ENCODE measurements at regions not wholly inside any gene's neighbourhood (a gene's known extent, or its start where the extent isn't known, plus 50 kb on each side); places are given as distances from the start of the nearest gene placed in this dataset.

GRCh38 chr5:120354126-120354525, 110.0 kb upstream of the PRR16 start:
- in situ Hi-C loops (cut with MboI; ENCODE audit: low pct_unique_long_range_greater_than_20kb, low sequenced_read_pairs, unreplicated experiment): no loop called here
- no peak for TF ChIP-seq CTCF (IDR thresholded peaks at IDR 0.05; ENCODE audit: extremely low read depth, insufficient read depth, missing control alignments)
- no peak for DNase-seq (ENCODE audit: low spot score)

- no peak for DNase-seq (ENCODE audit: low spot score)
- TF ChIP-seq CTCF (IDR thresholded peaks at IDR 0.05; ENCODE audit: extremely low read depth, insufficient read depth, missing control alignments): no peak
- in situ Hi-C loops (cut with MboI; ENCODE audit: low pct_unique_long_range_greater_than_20kb, low sequenced_read_pairs, unreplicated experiment): no loop called here
Measured at GRCh38 chr5:120358949-120359348, 105.2 kb upstream of the PRR16 start.

GRCh38 chr5:120361941-120362340, 102.2 kb upstream of the PRR16 start:
- in situ Hi-C loops (cut with MboI; ENCODE audit: low pct_unique_long_range_greater_than_20kb, low sequenced_read_pairs, unreplicated experiment): no loop called here
- DNase-seq (ENCODE audit: low spot score): no peak
- no peak for TF ChIP-seq CTCF (IDR thresholded peaks at IDR 0.05; ENCODE audit: extremely low read depth, insufficient read depth, missing control alignments)

- TF ChIP-seq CTCF (IDR thresholded peaks at IDR 0.05; ENCODE audit: extremely low read depth, insufficient read depth, missing control alignments): no peak
- DNase-seq (ENCODE audit: low spot score): no peak
- in situ Hi-C loops (cut with MboI; ENCODE audit: low pct_unique_long_range_greater_than_20kb, low sequenced_read_pairs, unreplicated experiment): no loop called here
Measured at GRCh38 chr5:120362426-120362825, 101.7 kb upstream of the PRR16 start.

- no peak for DNase-seq (ENCODE audit: low spot score)
- in situ Hi-C loops (cut with MboI; ENCODE audit: low pct_unique_long_range_greater_than_20kb, low sequenced_read_pairs, unreplicated experiment): no loop called here
- TF ChIP-seq CTCF (IDR thresholded peaks at IDR 0.05; ENCODE audit: extremely low read depth, insufficient read depth, missing control alignments): no peak
Measured at GRCh38 chr5:120365656-120366446, 98.2 kb upstream of the PRR16 start.

GRCh38 chr5:120367896-120368634, 96.0 kb upstream of the PRR16 start:
- in situ Hi-C loops (cut with MboI; ENCODE audit: low pct_unique_long_range_greater_than_20kb, low sequenced_read_pairs, unreplicated experiment): no loop called here

More at GRCh38 chr5:120367896-120368634, 96.0 kb upstream of the PRR16 start:
- DNase-seq (ENCODE audit: low spot score): no peak
- no peak for TF ChIP-seq CTCF (IDR thresholded peaks at IDR 0.05; ENCODE audit: extremely low read depth, insufficient read depth, missing control alignments)
